Astrocyte (in vitro differentiated cells and primary cell): ENCODE measurements at regions not wholly inside any gene's neighbourhood (a gene's known extent, or its start where the extent isn't known, plus 50 kb on each side); places are given as distances from the start of the nearest gene placed in this dataset.
A peak's percentile ranks its signal among the peaks of the same experiment; 100 is the strongest.

Experiments
- CTCF ChIP-seq: IDR thresholded peaks from 2 replicates; pipeline ENCODE4 v1.5.1; 2011; ENCODE audit warnings: low read depth, mild to moderate bottlenecking, inconsistent platforms, low read length, moderate library complexity; ENCODE audit not compliant: insufficient read depth
- EZH2 ChIP-seq: IDR thresholded peaks from 2 replicates; pipeline ENCODE4 v1.6.1; 2012; ENCODE audit warnings: mild to moderate bottlenecking, low read length, inconsistent platforms; ENCODE audit not compliant: insufficient read depth

- TF ChIP-seq CTCF: no peak
- TF ChIP-seq EZH2: peak; percentile 1
Measured at GRCh38 chr9:95773053-95773418, 102.5 kb upstream of the ERCC6L2 start.
